Spleen (tissue), 7 donors: ENCODE measurements at regions not wholly inside any gene's neighbourhood (a gene's known extent, or its start where the extent isn't known, plus 50 kb on each side); places are given as distances from the start of the nearest gene placed in this dataset.

Experiments
- microRNA-seq, 3 donors: library from miRNA; unstranded; fragments of <30 nt; microRNA quantifications; one replicate each; pipeline versions ENCODE4 to v1.1.0, GENCODE V29; 2019 to 2020
- small RNA-seq, 4 donors: library from RNA; depleted of rRNA; stranded (forward); fragments of <200 nt; gene quantifications; one replicate each; pipeline ENCODE3, GENCODE V24; 2016
- donor health status: DM: no; HTN: no; CAD: no; lungs with moderate emphysema.
- donor health status: DM: no; HTN: no; CAD: no.
- donor health status: DM: yes; HTN: yes; CAD: no.

Small RNAs in the stretch of these regions (microRNA-seq; reads per million reads assigned to microRNA genes)
- 0 reads per million in 3 donors for gene MIR4306

Small RNAs in the stretch of these regions (small RNA-seq; reads per million reads assigned to genes)
- gene MIR4306, result 0 reads per million in 4 donors
- gene RF00402, result 0 reads per million in 4 donors
